Sigmoid colon (tissue), 4 donors: ENCODE measurements at regions not wholly inside any gene's neighbourhood (a gene's known extent, or its start where the extent isn't known, plus 50 kb on each side); places are given as distances from the start of the nearest gene placed in this dataset.
"Not testable (repeated sequence)": the region's sequence is repeated elsewhere in the genome, so short reads cannot be mapped to it uniquely, and the experiment has no call there.

ENCODE experiments used
- CTCF ChIP-seq, 4 experiments: fragments of 450-650 bp in 3 of 4; fragments of 200-600 bp in 1 of 4; IDR thresholded peaks; one replicate each; pipeline ENCODE4 v1.5.1; 2016 to 2019; ENCODE audit warnings: antibody characterized with exemption in 4 of 4, mild to moderate bottlenecking in 3 of 4, moderate library complexity in 2 of 4
- EP300 ChIP-seq, 4 donors: sonication (generic); formaldehyde crosslinking; IDR thresholded peaks; one replicate each; pipeline ENCODE4 v1.6.1; 2017; ENCODE audit warnings: antibody characterized with exemption in 4 of 4
- POLR2A ChIP-seq, 2 donors: fragments of 450-650 bp; IDR thresholded peaks; one replicate each; pipeline ENCODE4 v1.6.1; 2016; ENCODE audit warnings: antibody characterized with exemption in 2 of 2, mild to moderate bottlenecking in 2 of 2, moderate library complexity in 2 of 2
- POLR2AphosphoS5 ChIP-seq, 4 donors: sonication (generic); formaldehyde crosslinking; IDR thresholded peaks; one replicate each; pipeline ENCODE4 v1.6.1; 2017; ENCODE audit warnings: antibody characterized with exemption in 4 of 4

GRCh38 chr10:42269788-42270187 is 368.6 kb downstream of the ZNF33B start:
- TF ChIP-seq CTCF, POLR2A, POLR2AphosphoS5, EP300 (IDR thresholded peaks at IDR 0.05): not testable (repeated sequence)
